ENCODE measurements at regions not wholly inside any gene's neighbourhood (a gene's known extent, or its start where the extent isn't known, plus 50 kb on each side); places are given as distances from the start of the nearest gene placed in this dataset.
"Not testable (repeated sequence)": the region's sequence is repeated elsewhere in the genome, so short reads cannot be mapped to it uniquely, and the experiment has no call there.

DNA sequence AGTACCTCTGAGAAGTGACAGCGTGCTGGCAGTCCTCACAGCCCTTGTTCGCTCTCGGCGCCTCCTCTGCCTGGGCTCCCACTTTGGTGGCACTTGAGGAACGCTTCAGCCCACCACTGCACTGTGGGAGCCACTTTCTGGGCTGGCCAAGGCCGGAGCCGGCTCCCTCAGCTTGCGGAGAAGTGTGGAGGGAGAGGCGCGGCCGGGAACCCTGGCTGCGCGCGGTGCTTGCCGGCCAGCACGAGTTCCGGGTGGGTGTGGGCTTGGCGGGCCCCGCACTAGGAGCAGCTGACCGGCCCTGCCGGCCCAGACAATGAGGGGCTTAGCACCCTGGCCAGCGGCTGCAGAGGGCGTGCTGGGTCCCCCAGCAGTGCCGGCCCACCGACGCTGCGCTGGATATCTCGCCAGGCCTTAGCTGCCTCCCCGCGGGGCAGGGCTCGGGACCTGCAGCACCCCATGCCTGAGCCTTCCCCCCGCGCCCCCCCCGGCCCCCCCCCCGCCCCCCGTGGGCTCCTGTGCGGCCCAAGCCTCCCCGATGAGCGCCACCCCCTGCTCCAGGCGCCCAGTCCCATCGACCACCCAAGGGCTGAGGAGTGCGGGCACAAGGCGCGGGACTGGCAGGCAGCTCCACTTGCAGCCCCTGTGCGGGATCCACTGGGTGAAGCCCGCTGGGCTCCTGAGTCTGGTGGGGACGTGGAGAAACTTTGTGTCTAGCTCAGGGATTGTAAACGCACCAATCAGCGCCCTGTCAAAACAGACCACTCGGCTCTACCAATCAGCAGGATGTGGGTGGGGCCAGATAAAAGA lies 847.7 kb upstream of the CDH6 start:
- TF ChIP-seq, protein P1, sequence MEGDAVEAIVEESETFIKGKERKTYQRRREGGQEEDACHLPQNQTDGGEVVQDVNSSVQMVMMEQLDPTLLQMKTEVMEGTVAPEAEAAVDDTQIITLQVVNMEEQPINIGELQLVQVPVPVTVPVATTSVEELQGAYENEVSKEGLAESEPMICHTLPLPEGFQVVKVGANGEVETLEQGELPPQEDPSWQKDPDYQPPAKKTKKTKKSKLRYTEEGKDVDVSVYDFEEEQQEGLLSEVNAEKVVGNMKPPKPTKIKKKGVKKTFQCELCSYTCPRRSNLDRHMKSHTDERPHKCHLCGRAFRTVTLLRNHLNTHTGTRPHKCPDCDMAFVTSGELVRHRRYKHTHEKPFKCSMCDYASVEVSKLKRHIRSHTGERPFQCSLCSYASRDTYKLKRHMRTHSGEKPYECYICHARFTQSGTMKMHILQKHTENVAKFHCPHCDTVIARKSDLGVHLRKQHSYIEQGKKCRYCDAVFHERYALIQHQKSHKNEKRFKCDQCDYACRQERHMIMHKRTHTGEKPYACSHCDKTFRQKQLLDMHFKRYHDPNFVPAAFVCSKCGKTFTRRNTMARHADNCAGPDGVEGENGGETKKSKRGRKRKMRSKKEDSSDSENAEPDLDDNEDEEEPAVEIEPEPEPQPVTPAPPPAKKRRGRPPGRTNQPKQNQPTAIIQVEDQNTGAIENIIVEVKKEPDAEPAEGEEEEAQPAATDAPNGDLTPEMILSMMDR (IDR thresholded peaks at IDR 0.05; ENCODE audit: low read depth, low read length) = not testable (repeated sequence)
- not testable (repeated sequence) for TF ChIP-seq EZH2phosphoT487 (IDR thresholded peaks at IDR 0.05; ENCODE audit: low read depth)

Data from OCI-LY3 (cell line).